Transverse colon (tissue), 4 donors: ENCODE measurements at regions not wholly inside any gene's neighbourhood (a gene's known extent, or its start where the extent isn't known, plus 50 kb on each side); places are given as distances from the start of the nearest gene placed in this dataset.

Experiments
- DNase-seq: peaks from one replicate; pipeline ENCODE4 v3.0.0-alpha.2; 2019
- H3K27ac ChIP-seq, 4 donors: fragments of 200-600 bp; sonication (generic); 2 replicates each; pipeline ENCODE4 v1.5.1; 2016 to 2018; ENCODE audit warnings: inconsistent platforms in 4 of 4
- H3K27me3 ChIP-seq: fragments of 200-600 bp; sonication (generic); 2 replicates; pipeline ENCODE4 v1.5.1; 2017; ENCODE audit warnings: inconsistent platforms
- H3K36me3 ChIP-seq, 4 donors: fragments of 200-600 bp; sonication (generic); 2 replicates each; pipeline ENCODE4 v1.5.1; 2017 to 2019; ENCODE audit warnings: inconsistent platforms in 4 of 4
- H3K4me1 ChIP-seq, 4 donors: fragments of 200-600 bp; sonication (generic); 2 replicates each; pipeline ENCODE4 v1.5.1; 2017 to 2020; ENCODE audit warnings: inconsistent platforms in 4 of 4
- H3K4me3 ChIP-seq, 4 donors: fragments of 200-600 bp; sonication (generic); 1 replicate in 1 of 4; 2 replicates in 3 of 4; pipeline versions ENCODE4 v1.5.1 to v1.6.1; 2017 to 2019; ENCODE audit warnings: inconsistent platforms in 4 of 4
- H3K9me3 ChIP-seq, 2 donors: fragments of 200-600 bp; sonication (generic); 2 replicates each; pipeline ENCODE4 v1.5.1; 2017 to 2019; ENCODE audit warnings: inconsistent platforms in 2 of 2
- CTCF ChIP-seq, 5 experiments: fragments of 200-600 bp in 3 of 5; fragments of 450-650 bp in 2 of 5; sonication (generic) in 3 of 5; IDR thresholded peaks; 1 replicate in 2 of 5; 2 replicates in 3 of 5; pipeline ENCODE4 v1.5.1; 2016 to 2017; ENCODE audit warnings: antibody characterized with exemption in 5 of 5, inconsistent platforms in 3 of 5, mild to moderate bottlenecking in 2 of 5, moderate library complexity in 1 of 5
- EP300 ChIP-seq: sonication (generic); formaldehyde crosslinking; IDR thresholded peaks from one replicate; pipeline ENCODE4 v1.6.1; 2017; ENCODE audit warnings: antibody characterized with exemption, low read depth
- POLR2A ChIP-seq: fragments of 450-650 bp; IDR thresholded peaks from one replicate; pipeline ENCODE4 v1.6.1; 2016; ENCODE audit warnings: antibody characterized with exemption, mild to moderate bottlenecking, moderate library complexity
- POLR2AphosphoS5 ChIP-seq, 3 donors: sonication (generic); formaldehyde crosslinking; IDR thresholded peaks; one replicate each; pipeline ENCODE4 v1.6.1; 2016; ENCODE audit warnings: antibody characterized with exemption in 3 of 3
- WGBS, 2 donors: methylation state at CpG; one replicate each; pipeline ENCODE4 v1.1.5; 2018; ENCODE audit warnings: low coverage in 1 of 2; 5-methylcytosine and 5-hydroxymethylcytosine counted together
- in situ Hi-C, 4 donors: fragments of 200-750 bp; cut with MboI; loops; one replicate each; pipeline versions ENCODE4 v1.15.0 to v1.15.1; 2017; ENCODE audit warnings: low sequenced_read_pairs in 3 of 4, low pct_ligation_motif_present in 1 of 4, low pct_unique_long_range_greater_than_20kb in 1 of 4
- intact Hi-C: fragments of 100-400 bp; cut with DNase I; formaldehyde crosslinking; loops from one replicate; pipeline ENCODE4 v1.15.1; 2023; ENCODE audit warnings: low total_unique reads

- 82% methylated on average over 1 of the region's 1 CpG; no CpG with 5 or more reads in 1 of the 2 donors for WGBS, 2 donors
- intact Hi-C loops: no loop called here
- TF ChIP-seq EP300: no peak
- no peak for TF ChIP-seq POLR2AphosphoS5 (IDR thresholded peaks at IDR 0.05)
- TF ChIP-seq POLR2A: no peak
- TF ChIP-seq CTCF (IDR thresholded peaks at IDR 0.05): no peak
- in situ Hi-C loops: no loop called here
- DNase-seq: no peak
- Histone ChIP-seq H3K4me1 (no peaks in the 10 kb centered on the region), H3K9me3 (no peaks in the 10 kb centered on the region), H3K36me3 (no peaks in the 10 kb centered on the region), H3K27ac (no peak overlapping the region), H3K27me3 (no peaks in the 10 kb centered on the region), H3K4me3 (no peak overlapping the region)
These were observed 95.9 kb upstream of the UNC13C start for GRCh38 chr15:53882311-53882710.

GRCh38 chr15:53880357-53880756 is 97.9 kb upstream of the UNC13C start:
- WGBS, 2 donors: 53 to 64% methylated on average over 8 of the region's 8 CpGs
- no peak for TF ChIP-seq POLR2AphosphoS5 (IDR thresholded peaks at IDR 0.05)
- no peak for TF ChIP-seq CTCF (IDR thresholded peaks at IDR 0.05)
- TF ChIP-seq POLR2A: no peak
- TF ChIP-seq EP300: no peak
- Histone ChIP-seq H3K36me3 (no peaks in the 10 kb centered on the region), H3K27ac (no peak overlapping the region), H3K4me1 (no peaks in the 10 kb centered on the region), H3K27me3 (no peaks in the 10 kb centered on the region), H3K4me3 (no peak overlapping the region), H3K9me3 (no peaks in the 10 kb centered on the region)
- in situ Hi-C loops: no loop called here
- intact Hi-C loops: no loop called here
- DNase-seq: no peak

- 58 to 80% methylated on average over 1 to 2 of the region's 2 CpGs for WGBS, 2 donors
- no peaks in the 10 kb centered on the region for H3K9me3 ChIP-seq
- no peak overlapping the region for H3K27ac ChIP-seq
- no peaks in the 10 kb centered on the region for H3K4me1 ChIP-seq
- intact Hi-C loops (no loop called here), in situ Hi-C loops (no loop called here)
- no peak overlapping the region for H3K4me3 ChIP-seq
- no peak for TF ChIP-seq CTCF (IDR thresholded peaks at IDR 0.05)
- TF ChIP-seq POLR2AphosphoS5 (IDR thresholded peaks at IDR 0.05): no peak
- no peak for TF ChIP-seq EP300
- TF ChIP-seq POLR2A: no peak
- H3K27me3 ChIP-seq: no peaks in the 10 kb centered on the region
- no peak for DNase-seq
- H3K36me3 ChIP-seq: no peaks in the 10 kb centered on the region
These were observed 102.5 kb upstream of the UNC13C start for GRCh38 chr15:53875711-53876110.

GRCh38 chr15:53875139-53875538 is 103.1 kb upstream of the UNC13C start:
- in situ Hi-C loops: no loop called here
- H3K4me3 ChIP-seq: no peak overlapping the region
- H3K4me1 ChIP-seq: no peaks in the 10 kb centered on the region
- H3K27me3 ChIP-seq: no peaks in the 10 kb centered on the region
- whole genome bisulfite sequencing, 2 donors: 71 to 93% methylated on average over 1 of the region's 1 CpG
- no peak overlapping the region for H3K27ac ChIP-seq
- intact Hi-C loops: no loop called here
- H3K9me3 ChIP-seq: no peaks in the 10 kb centered on the region
- H3K36me3 ChIP-seq: no peaks in the 10 kb centered on the region
- DNase-seq: no peak
- TF ChIP-seq EP300 (no peak), POLR2A (no peak), CTCF (IDR thresholded peaks at IDR 0.05) (no peak), POLR2AphosphoS5 (IDR thresholded peaks at IDR 0.05) (no peak)
